Bronchial epithelial cell (primary cell): ENCODE measurements at regions not wholly inside any gene's neighbourhood (a gene's known extent, or its start where the extent isn't known, plus 50 kb on each side); places are given as distances from the start of the nearest gene placed in this dataset.
"Not testable (repeated sequence)": the region's sequence is repeated elsewhere in the genome, so short reads cannot be mapped to it uniquely, and the experiment has no call there.

Experiments used
- DNase-seq: peaks from one replicate; pipeline ENCODE4 v3.0.0-alpha.2; 2010; ENCODE audit warnings: low read depth
- FAIRE-seq: peaks from 2 replicates; lab custom pipeline; 2011; peaks lifted over from hg19 to GRCh38; lab: Jason Lieb, UNC
- H3K27me3 ChIP-seq: 2 replicates; pipeline ENCODE4 v1.5.1; 2011; ENCODE audit warnings: low read length; ENCODE audit not compliant: control insufficient read depth, insufficient read depth
- H3K36me3 ChIP-seq: 2 replicates; pipeline ENCODE4 v1.5.1; 2011; ENCODE audit warnings: low read length; ENCODE audit not compliant: control insufficient read depth, insufficient read depth
- H3K4me3 ChIP-seq: 2 replicates; pipeline ENCODE4 v1.5.1; 2011; ENCODE audit warnings: mild to moderate bottlenecking, low read depth, low read length, control low read depth
- TF ChIP-seq, protein P1 (sequence below): IDR thresholded peaks from 2 replicates; pipeline ENCODE4 v1.5.1; 2011; ENCODE audit warnings: mild to moderate bottlenecking, moderate library complexity, low read length, control low read depth, inconsistent platforms; ENCODE audit not compliant: insufficient read depth, severe bottlenecking

DNA sequence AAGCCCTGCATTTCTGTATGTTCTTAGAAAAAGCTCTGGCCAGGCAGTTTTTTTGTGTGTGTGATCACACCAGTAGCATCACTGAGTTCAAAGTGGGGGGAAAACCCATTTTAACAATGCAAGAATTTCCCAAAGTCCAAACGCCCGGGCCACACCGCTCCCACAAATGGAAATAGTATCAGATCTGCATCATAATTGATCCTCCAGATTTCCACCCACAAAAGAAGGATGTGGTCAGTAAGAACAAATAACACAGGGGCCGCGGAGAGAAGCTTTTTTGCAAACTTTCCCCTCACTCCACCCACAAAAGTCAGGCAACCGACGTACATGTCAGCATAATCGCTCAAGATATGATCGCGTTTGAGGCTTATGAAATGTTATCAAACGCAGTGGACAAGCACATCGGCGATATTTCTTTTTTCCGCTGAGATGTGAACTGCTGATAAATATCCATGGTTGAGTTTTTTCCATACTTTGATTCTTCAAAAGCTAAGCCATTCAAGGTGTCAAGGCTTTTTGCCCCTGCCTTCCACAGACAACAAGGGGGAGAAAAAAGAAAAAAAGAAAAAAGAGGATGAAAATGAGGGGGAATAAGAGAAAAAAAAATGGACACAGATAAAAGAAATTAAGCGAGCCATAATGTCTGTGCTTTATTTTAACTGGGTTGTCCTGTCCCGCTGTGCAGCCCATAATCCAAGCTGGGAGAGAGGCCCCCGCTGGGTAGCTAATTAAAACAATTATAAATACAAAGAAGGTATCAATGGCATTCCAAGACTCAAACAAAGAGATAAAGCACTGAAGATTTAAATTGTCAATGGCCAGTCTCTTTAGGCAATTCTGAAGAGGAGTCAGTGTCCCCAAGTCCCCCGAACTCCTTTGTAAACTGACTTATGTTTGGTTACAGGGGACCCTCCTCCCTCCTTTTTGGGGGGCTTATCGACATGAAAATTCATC is 143.5 kb downstream of the ZFP64 start:
- no peak overlapping the region for H3K4me3 ChIP-seq
- no peaks in the 10 kb centered on the region for H3K27me3 ChIP-seq
- no peaks in the 10 kb centered on the region for H3K36me3 ChIP-seq
- DNase-seq (no peak), FAIRE-seq (no peak)
- TF ChIP-seq, protein P1, sequence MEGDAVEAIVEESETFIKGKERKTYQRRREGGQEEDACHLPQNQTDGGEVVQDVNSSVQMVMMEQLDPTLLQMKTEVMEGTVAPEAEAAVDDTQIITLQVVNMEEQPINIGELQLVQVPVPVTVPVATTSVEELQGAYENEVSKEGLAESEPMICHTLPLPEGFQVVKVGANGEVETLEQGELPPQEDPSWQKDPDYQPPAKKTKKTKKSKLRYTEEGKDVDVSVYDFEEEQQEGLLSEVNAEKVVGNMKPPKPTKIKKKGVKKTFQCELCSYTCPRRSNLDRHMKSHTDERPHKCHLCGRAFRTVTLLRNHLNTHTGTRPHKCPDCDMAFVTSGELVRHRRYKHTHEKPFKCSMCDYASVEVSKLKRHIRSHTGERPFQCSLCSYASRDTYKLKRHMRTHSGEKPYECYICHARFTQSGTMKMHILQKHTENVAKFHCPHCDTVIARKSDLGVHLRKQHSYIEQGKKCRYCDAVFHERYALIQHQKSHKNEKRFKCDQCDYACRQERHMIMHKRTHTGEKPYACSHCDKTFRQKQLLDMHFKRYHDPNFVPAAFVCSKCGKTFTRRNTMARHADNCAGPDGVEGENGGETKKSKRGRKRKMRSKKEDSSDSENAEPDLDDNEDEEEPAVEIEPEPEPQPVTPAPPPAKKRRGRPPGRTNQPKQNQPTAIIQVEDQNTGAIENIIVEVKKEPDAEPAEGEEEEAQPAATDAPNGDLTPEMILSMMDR, result no peak

DNA sequence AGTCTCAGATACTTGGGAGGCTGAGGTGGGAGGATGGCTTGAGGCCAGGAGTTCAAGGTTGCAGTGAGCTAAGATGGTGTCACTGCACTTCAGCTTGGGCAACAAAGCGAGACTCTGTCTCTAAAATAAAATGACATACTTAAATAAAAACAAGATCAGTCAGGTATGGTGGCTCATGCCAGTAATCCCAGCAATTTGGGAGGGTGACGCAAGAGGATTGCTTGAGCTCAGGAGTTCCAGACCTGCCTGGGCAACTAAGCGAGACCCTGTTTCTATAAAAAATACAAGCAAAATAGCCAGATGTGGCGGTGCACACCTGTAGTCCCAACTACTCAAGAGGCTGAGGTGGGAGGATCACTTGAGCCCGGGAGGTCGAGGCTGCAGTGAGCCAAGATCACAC is 149.6 kb downstream of the ZFP64 start:
- FAIRE-seq (no peak), DNase-seq (no peak)
- Histone ChIP-seq H3K36me3 (no peaks in the 10 kb centered on the region), H3K4me3 (no peak overlapping the region), H3K27me3 (no peaks in the 10 kb centered on the region)
- TF ChIP-seq, protein P1, result no peak

DNA sequence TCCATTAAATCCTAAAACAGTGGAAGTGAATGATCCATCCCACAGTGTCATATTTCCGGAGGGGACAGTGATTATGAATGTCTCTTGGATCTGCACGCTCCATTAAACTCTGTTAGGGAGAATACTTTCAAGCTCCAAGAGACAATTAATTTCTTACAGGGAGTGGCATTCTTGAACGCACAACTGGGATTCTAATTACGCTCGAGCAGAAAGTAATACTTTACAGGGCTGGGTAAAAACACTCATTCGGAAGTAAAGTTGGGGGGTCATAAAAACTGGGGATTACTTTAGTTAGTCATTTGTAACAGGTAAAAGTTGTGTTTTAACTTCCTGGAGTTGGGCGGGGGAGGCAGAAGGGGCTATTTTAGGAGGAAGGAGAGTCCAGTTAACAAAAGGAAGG is 151.8 kb downstream of the ZFP64 start:
- FAIRE-seq, result no peak
- TF ChIP-seq, protein P1, result no peak

DNA sequence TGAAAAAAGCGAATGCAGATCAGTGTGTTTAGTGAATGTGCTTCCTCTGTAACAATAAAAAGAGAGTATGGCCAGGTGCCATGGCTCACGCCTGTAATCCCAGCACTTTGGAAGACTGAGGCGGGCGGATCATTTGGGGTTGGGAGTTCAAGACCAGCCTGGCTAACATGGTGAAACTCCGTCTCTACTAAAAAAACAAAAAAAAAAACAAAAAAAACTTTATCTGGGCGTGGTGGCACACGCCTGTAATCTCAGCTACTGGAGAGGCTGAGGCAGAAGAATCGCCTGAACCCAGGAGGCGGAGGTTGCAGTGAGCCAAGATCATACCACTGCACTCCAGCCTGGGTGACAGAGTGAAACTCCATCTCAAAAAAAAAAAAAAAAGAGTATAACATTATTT is 152.9 kb downstream of the ZFP64 start:
- H3K4me3 ChIP-seq, FAIRE-seq, DNase-seq, H3K36me3 ChIP-seq, H3K27me3 ChIP-seq: not testable (repeated sequence)

More for the DNA sequence above, 151.8 kb downstream of the ZFP64 start:
- Histone ChIP-seq H3K36me3 (no peaks in the 10 kb centered on the region), H3K27me3 (no peaks in the 10 kb centered on the region), H3K4me3 (no peak overlapping the region)
- no peak for DNase-seq

DNA sequence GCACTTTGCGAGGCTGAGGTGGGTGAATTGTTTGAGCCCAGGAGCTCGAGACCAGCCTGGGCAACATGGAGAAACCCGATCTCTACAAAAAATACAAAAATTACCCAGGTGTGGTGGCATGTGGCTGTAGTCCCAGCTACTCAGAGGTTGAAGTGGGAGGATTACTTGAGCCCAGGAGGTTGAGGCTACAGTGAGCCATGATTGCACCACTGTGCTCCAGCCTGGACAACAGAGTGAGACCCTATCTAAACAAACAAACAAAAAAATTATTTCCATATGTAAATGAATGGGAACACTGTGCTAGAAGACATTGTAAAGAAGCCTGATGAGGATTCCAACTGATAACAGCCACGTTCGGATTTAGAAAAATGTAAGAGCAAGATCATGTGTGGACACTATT is 154.2 kb downstream of the ZFP64 start:
- FAIRE-seq (no peak), DNase-seq (no peak)
- no peak overlapping the region for H3K4me3 ChIP-seq

DNA sequence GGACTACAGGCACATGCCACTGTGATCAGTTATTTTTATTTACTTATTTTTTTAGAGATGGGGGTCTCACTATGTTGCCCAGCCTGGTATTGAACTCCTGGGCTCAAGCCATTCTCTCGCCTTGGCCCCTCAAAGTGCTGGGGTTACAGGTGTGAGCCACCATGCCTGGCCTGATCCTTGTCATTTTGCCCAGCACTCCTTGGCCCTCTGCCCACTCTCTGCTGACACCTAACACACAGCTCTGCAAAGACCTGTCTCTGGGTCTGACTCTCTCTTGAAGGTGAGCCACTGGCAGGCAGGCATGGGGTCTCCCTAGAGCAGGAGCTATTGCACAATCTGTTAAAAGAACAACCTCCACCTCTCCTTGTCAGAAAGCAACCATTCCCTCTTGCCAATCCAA is 155.6 kb downstream of the ZFP64 start:
- FAIRE-seq (no peak), DNase-seq (peak; percentile 25)
- H3K27me3 ChIP-seq, result no peaks in the 10 kb centered on the region
- H3K4me3 ChIP-seq, result no peak overlapping the region
- H3K36me3 ChIP-seq, result no peaks in the 10 kb centered on the region
- TF ChIP-seq, protein P1, result no peak

More for the DNA sequence above, 154.2 kb downstream of the ZFP64 start:
- TF ChIP-seq, protein P1, result no peak
- Histone ChIP-seq H3K36me3 (no peaks in the 10 kb centered on the region), H3K27me3 (no peaks in the 10 kb centered on the region)
